HFF-Myc (cell line): ENCODE measurements at regions not wholly inside any gene's neighbourhood (a gene's known extent, or its start where the extent isn't known, plus 50 kb on each side); places are given as distances from the start of the nearest gene placed in this dataset.

ENCODE experiments used
- DNase-seq: peaks from one replicate; pipeline ENCODE4 v3.0.0-alpha.2; 2011; ENCODE audit warnings: low read depth; ENCODE audit errors: extremely low read depth
- H3K4me3 ChIP-seq: replicated peaks from 2 replicates; pipeline ENCODE4 v1.5.1; 2011; ENCODE audit warnings: low read depth, mild to moderate bottlenecking, control low read depth, low read length
- CTCF ChIP-seq: IDR thresholded peaks from 2 replicates; pipeline ENCODE4 v1.5.1; 2012; ENCODE audit warnings: mild to moderate bottlenecking, low read depth, low read length, control low read depth; ENCODE audit errors: missing control alignments

DNA sequence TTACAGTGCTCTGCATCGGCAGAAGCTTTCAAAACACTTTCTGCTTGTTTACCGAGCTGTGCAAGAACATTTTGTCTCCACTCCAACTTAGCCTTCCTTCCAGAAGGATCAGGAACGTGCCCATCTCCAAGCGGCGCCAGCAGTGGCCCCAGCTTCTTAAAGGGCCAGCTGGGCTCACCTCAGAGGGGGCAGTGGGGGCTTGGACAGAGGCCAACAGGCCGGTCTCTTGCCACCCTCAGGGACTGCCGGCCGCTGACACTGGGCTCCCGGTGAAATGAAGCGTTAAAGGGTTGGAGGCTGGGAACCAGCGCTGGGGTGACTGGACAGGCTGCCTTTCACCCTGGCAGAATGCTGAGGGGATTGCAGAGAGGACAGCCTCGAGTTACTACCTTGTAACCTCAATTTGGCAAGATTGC, 67.0 kb upstream of the RNU6ATAC start:
- no peak for DNase-seq
- no peak for TF ChIP-seq CTCF

GRCh38 chr9:134231767-134232166, 67.4 kb upstream of the RNU6ATAC start:
- TF ChIP-seq CTCF: no peak
- no peak for DNase-seq
- H3K4me3 ChIP-seq: no peak overlapping the region

More for the DNA sequence above, 67.0 kb upstream of the RNU6ATAC start:
- H3K4me3 ChIP-seq: no peak overlapping the region

DNA sequence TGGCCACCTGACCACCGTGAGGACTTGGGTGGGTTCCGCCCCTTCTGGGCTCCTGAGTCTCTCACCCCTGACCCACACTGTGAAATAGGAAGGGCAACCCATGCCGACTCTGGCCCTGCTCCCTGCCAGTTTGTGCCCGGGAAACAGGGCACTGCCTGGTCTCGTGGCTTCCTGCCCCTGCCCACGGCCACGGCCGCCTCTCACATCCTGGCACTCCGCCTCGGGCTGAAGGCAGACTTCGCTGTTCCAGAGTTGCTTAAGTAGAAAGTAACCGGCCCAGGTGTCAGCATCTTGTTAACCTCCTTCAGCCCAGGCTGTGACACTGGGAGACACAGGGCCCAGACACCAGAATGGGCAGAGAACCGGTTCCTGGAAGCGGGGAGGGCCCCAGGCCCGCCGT, 68.7 kb upstream of the RNU6ATAC start:
- H3K4me3 ChIP-seq: no peak overlapping the region
- no peak for DNase-seq
- no peak for TF ChIP-seq CTCF

DNA sequence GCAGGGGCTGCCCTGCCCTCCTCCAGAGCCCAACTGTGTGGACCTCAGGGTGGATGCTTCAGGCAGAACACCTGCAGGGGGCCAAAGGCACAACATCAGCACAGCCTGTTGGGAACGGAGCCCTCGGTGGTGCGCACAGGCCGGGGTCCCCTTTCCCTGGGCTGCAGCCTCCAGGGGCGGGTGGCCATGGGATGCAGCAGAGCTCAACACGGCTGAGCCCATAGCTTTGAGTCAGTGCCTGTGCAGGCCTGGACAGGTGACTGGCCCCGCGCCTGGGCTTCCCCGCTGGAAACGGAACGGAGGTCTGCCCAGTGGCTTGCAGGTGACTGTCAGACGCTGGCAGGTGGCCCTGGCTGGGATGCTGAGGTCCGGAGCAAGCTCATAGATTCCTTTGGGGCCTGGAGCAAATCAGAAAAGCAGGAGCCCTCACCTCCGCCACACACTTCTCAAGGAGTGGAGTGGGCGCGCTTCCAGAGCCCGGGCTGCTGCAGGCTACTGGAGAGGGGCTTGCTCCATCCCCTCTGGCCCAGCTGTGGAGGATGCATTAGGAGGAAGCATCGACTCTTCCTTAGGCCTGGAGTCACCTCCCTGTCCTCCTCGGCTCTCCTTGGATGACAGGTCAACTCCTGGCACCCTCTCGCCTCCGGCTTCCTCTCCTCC, 69.8 kb upstream of the RNU6ATAC start:
- TF ChIP-seq CTCF: no peak
- no peak overlapping the region for H3K4me3 ChIP-seq
- DNase-seq: no peak

GRCh38 chr9:134234687-134235359, 70.5 kb upstream of the RNU6ATAC start:
- H3K4me3 ChIP-seq: no peak overlapping the region
- no peak for TF ChIP-seq CTCF
- DNase-seq: no peak

GRCh38 chr9:134235366-134235765, 71.0 kb upstream of the RNU6ATAC start:
- no peak for DNase-seq
- no peak overlapping the region for H3K4me3 ChIP-seq
- no peak for TF ChIP-seq CTCF

- DNase-seq: no peak
- no peak overlapping the region for H3K4me3 ChIP-seq
- TF ChIP-seq CTCF: no peak
Measured at GRCh38 chr9:134236001-134236421, 71.6 kb upstream of the RNU6ATAC start.
